Kidney glomerular epithelial cell (primary cell): ENCODE measurements at regions not wholly inside any gene's neighbourhood (a gene's known extent, or its start where the extent isn't known, plus 50 kb on each side); places are given as distances from the start of the nearest gene placed in this dataset.
A peak's percentile ranks its signal among the peaks of the same experiment; 100 is the strongest.

Experiments used
- DNase-seq: peaks from one replicate; lab custom pipeline; 2025; lab: John Stamatoyannopoulos, UW

DNA sequence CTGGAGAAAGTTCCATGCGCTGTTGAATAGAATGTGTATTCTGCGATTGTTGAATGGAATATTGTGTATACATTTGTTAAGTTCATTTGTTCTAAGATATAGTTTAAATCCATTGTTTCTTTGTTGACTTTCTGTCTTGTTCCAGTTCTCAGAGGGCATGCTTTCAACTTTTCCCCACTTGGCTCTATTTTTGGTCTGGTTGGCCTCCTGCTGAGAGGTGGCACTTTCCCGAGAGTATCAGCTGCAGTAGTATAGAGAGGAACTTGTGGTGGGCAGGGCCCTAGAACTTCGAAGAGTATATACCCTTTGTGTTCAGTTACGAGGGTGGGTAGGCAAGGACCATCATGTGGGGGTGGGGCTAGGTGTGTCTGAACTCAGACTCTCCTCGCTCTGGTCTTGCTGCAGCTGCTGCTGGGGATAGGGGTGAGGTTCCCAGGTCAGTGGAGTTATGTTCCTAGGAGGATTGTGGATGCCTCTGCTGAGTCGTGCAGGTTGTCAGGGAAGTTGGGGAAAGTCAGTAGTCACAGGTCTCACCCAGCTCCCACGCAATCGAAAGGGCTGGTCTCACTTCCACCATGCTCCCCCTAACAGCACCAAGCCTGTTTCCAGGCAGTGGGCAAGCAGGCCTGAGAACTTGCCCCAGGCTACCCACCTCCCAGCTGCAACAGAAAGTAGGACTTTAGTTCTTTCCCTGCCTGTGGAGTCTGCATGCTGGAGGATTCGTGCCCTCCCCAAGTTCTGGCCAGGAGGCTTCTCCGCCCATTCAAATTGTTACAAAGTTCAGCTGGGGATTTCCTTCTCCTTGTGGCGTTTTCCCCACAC is 118.9 kb upstream of the SSTR4 start:
- DNase-seq: no peak

DNA sequence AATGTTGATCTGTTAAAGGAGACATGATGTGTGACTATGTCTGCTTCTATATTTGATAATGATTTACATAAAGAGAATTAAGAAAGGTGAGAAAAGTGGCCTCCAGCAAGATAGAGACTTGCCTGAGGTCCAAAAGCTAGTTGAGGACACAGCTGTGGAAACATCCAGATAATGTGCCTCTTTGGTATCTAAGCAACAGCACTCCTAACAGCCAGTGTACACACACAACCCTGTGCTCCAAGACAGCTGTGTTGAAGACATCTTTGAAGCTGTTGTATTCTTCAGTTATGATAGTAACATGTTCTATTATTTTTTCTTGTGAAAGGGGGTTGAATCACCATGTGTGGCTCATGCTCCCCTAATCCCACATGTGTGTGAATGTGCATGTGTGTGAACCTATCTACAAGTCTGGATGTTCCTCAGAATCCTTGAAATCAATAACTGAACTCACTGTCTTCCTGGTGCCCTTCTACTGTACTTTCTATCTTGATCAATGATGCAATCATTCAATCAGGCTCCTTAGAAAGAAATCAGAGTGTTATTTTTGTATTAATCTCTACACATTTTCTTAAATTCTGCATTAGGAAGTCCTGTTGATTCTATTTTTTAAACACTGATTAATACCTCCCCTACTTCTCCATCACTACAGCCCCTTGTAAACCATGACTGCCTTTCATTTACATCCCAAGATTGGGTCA is 116.7 kb upstream of the SSTR4 start:
- no peak for DNase-seq

DNA sequence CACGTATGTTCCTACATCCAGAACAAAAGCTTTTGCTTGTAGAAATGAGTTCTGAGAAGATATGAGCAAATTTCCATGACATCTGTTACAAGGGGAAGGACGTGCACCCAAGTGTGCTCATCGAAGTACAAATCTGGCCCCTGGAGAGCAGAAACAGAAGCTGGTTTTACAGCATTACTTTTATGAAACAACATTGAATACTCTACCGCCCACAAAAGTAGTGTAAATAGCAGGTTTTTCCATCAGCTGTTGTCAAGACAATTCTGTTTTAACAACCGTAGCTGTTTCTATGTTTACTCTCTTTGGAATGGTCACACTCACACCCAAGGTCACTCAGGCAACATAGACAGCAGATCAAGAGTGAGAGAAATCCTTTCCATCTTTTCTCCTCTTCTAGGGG is 114.2 kb upstream of the SSTR4 start:
- no peak for DNase-seq

DNA sequence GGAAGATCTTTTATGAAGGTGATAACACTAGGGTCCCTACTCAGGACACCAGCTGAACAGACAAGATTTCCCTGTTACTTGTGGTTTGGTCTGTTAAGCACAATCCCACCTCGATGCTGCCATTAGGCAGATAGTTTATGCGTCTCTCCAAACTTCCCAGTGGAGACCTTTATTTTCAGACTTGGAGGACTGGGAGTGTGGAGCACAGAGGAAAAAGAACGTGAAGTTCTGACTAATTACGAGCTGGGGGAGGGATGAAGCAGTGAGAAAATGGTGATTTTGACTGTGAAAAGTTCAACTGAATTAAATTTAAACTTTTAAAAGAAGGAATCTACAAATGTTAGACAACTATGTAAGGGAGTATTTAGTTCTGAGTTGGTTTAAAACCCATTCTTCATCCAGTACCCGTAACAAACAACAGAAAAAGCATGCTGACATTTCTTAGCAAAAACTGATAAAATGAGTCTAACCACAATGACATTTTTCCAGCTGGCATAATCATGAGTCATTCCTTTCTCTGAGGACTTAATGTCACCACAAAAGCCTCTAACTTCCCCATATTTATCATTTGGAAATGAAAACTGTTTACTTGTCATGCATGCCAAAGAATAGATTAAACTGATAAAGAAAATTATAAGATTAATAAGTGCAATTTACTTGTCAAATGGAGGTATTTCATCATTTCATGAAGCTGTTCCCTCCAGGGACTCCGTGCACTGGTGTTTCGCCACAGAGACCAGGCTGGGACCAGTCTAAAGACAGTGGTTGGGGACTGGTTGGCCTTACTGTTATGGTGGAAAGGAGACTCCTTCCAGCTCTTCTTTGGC is 113.3 kb upstream of the SSTR4 start:
- DNase-seq: peak; percentile 18

DNA sequence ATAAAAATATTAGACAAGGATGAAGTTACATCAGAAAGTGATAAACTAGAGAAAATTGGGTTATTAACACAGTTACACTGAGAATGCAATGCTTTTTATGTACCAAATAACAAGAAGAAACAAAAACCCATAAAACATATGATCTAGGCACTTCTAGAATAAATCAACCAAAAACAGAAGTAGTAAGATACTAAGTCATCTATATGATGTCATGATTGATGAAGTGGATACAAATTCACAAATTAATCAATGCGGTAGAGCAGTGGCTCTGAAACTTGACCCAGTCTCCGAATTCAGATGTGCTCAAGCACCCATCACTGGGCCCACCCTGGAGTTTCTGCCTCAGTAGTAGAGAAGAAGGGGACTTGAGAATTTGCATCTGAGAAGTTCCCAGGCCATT is 112.1 kb upstream of the SSTR4 start:
- DNase-seq: no peak

DNA sequence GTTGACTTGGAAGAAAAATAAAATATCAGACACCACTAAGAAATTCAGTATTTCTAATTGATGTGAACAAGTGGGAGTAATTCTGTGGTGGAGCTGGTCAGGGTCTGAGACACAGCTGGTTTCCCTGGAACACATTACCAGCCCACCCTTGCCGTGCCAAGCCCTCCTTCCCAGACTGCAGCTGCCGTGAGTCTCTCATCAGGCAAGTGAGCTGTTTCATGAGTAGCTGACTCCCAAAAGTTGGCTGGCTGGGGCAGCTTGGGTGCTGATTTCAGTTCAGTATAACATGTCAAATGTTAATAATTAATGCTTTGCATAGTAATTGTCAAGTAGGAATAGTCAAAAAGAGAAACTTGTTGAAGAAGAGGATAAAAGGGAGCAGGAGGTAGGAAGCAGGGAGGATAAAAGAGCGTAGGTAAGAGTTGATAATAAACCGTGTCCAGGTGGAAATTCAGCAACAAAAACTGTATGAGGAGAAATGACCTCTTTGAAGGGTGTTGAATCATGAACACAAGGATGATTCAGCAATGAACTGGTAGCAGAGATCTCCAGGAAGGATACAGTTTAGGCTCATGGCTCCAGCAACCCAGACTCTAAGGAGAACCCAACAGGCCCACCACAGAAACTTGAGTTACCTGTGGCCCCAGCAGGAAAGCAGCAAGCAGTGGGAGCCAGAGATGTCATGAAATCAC is 110.9 kb upstream of the SSTR4 start:
- DNase-seq: no peak

DNA sequence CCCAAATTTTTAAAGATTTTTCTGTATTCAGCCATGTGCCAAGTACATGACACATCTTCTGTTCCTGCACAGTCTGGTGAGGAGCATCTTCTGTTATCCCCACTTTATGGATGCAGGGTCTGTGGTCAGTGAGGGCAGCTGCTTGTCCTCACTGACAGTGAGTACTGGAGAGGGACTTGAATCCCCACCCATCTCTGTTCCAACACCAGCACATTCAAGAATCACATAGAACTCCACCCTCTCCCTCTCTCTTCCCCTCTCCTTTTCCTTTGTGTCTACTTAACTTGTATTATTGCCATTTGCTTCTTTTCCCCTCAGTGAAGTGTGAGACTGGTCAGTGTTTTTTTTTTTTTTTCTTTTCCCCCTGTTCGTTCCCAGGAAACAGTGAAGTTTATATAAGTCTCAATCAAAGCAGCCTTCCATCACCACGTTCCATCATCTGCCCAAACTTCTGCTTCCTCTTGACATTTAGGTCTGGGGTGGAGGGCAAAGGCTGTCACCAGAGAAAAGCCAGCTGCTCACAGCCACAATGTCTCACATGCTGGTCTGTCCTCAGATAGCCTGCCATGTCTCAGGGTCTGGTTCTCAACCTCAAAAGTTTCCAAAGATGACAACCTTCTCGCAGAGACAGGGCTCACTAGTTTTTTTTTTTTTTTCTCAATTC is 110.0 kb upstream of the SSTR4 start:
- no peak for DNase-seq

DNA sequence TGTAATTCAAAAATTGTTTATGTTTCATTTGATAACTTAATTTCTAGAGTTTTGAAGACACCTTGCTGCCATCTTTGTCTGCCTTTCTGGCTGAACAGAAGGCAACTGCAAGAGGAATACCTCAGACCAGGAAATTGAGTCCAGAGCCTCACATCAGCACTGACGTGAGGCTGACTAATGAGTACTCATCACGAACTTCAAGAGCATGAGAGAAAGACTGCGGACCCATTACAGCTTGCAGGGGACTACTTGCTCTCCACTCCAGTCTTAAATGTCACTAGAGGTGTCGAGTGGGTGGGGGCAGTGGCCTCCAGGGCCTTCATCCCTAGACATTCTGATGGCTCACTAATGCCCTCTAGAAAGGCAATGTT is 109.5 kb upstream of the SSTR4 start:
- no peak for DNase-seq

DNA sequence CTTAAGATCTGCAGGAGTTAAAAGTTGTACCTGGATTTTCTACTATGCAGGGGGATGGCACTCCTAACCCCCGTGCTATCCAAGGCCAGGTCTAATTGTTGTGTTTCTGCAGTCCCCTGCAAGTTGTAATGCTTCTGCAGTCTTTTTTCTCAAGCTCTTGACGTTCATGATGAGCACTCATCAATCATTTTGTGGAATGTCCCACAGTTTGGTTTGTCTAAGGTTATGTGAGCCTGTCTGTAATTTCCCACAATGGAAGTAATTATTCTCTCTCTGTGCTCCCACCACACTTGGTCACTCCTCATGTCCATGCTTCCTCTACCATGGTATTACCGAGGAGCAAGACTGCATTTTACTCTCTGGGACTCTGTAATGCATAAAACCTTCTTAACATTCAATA is 107.6 kb upstream of the SSTR4 start:
- DNase-seq: no peak

DNA sequence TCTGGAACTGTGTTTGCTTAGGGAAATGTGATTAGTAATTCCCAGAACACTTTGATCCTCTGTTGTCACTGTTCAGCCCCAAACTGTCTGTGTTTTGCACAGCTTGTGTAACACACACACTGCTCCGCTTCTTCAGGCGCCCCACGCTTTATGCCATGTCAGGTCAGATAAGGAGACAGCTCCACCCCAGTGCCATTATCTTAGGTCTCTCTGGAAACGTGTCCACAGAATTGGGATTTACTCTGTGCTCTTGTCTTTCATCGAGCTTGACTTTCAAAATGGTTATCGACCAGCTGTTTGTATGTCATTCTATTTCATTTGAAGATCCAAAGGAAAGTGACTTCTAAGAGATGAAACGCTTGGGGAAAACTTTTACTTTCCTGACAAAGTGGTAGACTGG is 106.4 kb upstream of the SSTR4 start:
- DNase-seq: no peak

DNA sequence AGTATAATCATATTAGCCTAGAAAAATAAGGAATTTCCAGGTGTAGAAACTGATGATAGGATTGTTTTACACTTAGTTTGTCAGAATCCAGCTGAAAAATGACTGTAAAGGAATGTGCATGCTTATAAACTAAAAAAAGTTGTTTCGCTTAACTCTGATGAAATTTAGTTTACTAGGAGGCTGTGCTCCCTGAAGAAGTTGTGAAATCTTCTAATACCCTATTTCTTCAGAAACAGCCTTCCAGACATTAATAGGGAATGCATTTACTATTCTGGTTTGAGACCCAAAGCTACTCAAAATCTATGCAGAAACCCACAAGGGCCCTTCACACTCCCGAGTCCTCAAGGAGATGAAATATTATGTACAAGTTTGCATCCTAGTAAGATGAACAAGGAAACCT is 105.5 kb upstream of the SSTR4 start:
- no peak for DNase-seq

DNA sequence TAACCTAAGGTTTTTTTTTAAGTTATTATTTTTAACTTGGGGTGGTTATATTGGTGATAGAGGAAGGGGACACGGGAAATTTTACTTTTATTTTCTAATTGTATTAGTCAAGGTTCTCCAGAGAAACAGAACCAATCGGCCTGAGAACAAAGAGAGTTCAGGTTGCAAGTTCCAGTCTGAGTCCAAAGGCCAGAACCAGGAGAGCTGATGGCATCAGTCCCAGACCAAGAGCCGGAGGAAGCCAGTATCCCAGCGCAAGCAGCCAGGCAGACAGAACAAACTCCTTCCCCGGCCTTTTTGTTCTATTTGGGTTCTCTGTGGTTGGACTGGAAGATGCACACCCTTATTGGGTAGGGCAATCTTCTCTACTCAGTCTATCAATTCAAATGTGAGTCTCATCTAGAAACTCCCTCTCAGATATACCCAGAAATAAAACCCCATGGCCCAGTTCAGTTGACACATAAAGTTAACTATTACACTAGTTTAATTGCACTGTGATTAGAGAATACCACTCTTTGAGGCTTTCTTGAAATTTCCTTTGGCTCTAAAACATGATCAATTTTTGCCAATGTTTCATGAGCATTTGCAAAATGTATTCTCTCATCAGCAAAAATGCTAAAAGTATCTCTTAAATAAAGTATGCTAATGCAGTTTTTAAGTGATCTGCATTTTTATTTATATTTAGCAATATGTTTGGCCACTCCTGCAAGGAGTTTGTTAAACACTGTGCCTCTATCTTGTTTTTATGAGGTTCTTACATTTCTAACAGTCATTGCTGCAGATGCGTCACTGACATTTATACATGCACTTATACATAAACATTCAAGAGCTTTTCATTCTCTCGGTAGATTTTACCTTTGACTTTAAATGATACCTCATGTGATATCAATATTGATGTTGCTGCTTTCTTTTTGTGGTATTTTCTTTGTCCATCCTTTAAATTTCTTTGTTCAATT is 103.2 kb upstream of the SSTR4 start:
- DNase-seq: no peak

DNA sequence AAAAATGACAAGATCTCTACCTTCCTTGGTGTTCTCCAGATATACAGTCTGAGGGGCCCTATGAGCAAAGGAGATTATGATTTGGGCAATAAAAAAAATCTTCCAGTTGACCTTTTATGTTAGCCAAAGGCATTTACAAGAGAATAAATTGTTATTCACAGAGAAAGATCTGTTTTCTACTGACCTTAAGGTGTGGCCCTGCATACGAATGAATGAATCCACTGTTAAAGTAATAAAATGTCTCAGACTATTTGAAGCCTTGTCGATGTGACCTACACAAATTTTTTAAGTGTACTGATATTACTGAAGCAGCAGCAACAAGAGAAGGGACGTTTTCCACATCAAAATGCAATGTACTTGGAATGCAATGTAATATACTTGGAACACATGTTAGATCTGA is 95.9 kb upstream of the SSTR4 start:
- no peak for DNase-seq

DNA sequence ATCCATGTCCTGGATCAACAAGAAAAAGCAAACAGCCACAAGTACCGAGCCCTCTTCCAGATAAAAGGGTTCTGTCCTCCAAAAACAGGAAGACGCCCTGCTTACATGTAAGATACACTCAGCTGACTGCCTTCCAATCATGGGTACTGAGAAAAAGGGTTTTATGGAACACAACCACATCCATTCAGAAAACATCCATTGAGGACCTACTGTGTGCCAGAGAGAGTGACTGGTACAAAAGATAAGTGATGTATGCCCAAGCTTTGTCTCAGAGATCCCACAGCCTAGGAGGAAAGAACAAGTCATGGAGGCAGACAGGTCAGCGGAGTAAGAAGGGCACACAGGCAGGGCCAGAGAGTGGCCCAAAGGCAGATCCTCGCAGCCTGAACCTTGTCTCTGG is 94.8 kb upstream of the SSTR4 start:
- no peak for DNase-seq

DNA sequence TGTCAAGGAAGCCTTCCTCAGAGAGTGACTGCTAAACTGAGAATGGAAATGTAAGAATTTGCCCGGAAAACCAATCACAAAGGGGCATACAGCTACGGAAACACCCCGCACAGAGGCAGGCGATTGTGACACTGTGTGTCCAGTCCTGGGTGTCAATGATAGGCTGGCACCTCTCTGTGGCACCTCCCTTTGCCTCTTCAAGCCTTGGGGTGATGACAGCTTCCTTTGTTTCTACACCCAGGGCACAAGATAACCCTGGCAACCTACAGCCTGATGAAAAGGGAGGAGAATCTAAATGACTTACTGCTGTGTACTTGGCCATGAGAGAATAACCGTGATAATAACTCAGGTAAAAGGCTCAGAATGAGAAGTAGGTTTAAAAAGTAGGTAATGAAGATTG is 93.6 kb upstream of the SSTR4 start:
- DNase-seq: no peak

DNA sequence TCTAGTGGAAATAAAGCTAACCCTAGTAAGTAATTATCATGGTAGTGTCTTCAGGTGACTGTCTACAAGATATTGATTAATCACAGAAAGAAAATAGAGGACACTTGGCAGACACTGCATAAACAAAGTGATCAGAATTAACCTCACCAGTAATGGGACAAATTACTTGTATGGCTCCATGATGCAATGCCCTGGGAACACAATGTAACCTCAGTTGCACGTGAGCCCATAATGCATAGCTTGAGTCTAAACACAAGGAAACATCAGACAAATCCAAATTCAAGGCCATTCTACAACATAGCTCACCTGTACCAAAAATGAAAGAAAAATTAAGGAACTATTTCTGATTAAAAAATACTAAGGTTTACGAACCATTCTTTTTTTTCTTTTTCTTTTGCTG is 92.4 kb upstream of the SSTR4 start:
- no peak for DNase-seq

DNA sequence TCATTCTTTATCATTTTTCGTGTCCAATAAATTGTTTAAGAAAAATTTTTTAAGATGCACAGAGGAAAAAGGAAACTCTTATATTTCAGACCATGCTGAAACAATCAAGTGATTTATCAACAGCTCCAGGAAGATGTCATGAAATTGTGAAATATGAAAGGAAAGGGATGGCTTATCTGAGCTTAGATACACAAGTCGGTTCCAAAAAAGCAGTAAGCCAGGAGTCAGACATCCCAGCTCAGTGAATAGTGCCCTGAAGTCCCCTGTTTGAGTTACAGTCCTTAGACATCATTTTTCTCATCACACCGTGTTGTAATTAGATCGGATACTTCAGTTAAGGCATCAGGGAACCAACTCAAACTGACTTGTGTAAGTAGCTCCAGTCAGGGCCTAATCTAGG is 91.0 kb upstream of the SSTR4 start:
- no peak for DNase-seq

DNA sequence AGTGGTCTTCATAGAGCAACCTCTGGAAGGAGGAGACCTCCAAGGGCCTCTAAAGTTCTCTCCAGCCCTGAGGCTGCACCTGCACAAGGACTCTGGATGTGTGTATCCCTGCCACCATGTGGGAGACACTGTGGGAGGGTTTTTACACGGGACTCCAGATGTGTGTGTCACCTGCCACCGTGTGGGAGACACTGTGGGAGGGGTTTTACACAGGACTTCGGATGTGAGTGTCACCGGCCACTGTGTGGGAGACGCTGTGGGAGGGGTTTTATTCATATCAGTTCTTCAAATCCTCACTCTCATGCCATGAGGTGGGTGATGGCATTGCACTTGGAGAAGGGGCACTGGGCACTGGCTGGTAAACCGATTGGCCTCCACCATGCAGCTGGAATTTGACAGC is 90.2 kb upstream of the SSTR4 start:
- no peak for DNase-seq

DNA sequence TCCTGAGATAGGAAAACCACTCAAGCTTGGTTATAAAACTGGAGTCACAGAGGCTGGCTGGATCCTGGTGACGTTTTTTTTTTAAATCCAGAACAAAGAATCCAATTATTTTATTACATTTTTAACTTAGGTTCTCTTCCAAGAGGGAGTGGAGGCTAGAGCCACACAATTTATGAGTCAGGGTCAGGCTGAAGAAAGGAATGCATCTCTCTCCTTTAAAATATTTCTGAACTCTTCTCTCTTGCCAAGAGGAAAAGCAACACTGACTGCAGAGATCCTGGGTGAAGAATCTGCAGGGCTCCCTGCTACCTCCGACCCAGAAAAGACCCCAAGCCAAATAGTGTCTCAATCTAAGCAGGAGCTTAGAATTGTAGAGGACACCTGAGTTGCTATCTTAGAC is 88.5 kb upstream of the SSTR4 start:
- DNase-seq: no peak

DNA sequence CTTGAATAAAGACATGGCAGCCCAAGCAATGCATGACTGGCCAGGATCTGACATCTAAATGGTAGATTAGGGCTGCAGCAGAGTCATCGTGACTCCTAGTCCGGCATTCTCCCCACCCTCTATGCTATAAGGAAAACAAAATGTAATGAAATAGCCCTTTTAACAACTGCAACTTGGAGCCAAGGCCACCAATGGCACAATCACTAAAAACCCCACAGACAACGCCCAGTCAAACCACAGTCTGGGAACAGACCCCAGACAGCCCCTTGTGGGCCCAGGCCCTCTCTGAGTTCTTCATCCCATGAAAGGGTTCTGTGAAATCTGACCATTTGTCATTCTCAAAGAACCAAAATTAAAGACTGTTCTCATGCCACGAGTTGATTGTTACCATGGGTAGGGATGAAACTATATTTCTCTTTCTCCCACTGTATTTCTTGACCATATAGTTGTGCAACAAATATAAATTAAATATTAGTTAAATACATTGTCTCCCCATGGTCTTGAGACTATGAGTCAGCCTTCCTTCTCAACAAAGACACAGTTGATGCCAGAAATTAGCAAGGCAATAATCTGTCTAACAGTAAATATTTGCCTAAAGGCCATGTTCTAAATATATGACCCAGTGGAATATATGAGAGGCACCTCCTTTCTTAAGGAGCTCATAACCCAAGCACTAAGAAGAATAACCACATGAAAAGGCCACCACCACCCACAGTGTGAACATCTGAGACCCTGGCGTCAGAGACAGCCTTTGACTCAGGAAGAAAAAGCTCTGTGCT is 85.6 kb upstream of the SSTR4 start:
- DNase-seq: no peak
